Ishikawa (cell line): ENCODE measurements at regions not wholly inside any gene's neighbourhood (a gene's known extent, or its start where the extent isn't known, plus 50 kb on each side); places are given as distances from the start of the nearest gene placed in this dataset.

Experiments used
- CEBPB ChIP-seq: IDR thresholded peaks from 2 replicates; pipeline ENCODE4 v1.6.1; 2012
- CREB1 ChIP-seq: IDR thresholded peaks from 2 replicates; pipeline ENCODE4 v1.6.1; 2012; ENCODE audit warnings: low read depth
- EGR1 ChIP-seq: IDR thresholded peaks from 2 replicates; pipeline ENCODE4 v1.6.1; 2012
- EP300 ChIP-seq: IDR thresholded peaks from 2 replicates; pipeline ENCODE4 v1.6.1; 2012; ENCODE audit warnings: borderline replicate concordance
- FOXM1 ChIP-seq: IDR thresholded peaks from 2 replicates; pipeline ENCODE4 v1.6.1; 2012; ENCODE audit warnings: low read depth, borderline replicate concordance
- MAX ChIP-seq: IDR thresholded peaks from 2 replicates; pipeline ENCODE4 v1.6.1; 2012
- NFIC ChIP-seq: IDR thresholded peaks from 2 replicates; pipeline ENCODE4 v1.6.1; 2012
- RAD21 ChIP-seq: IDR thresholded peaks from 2 replicates; pipeline ENCODE4 v1.6.1; 2012; ENCODE audit warnings: low read depth
- REST ChIP-seq: IDR thresholded peaks from 2 replicates; pipeline ENCODE4 v1.6.1; 2012; ENCODE audit warnings: low read depth, mild to moderate bottlenecking
- TAF1 ChIP-seq: IDR thresholded peaks from 2 replicates; pipeline ENCODE4 v1.6.1; 2012; ENCODE audit warnings: low read depth, mild to moderate bottlenecking
- TCF12 ChIP-seq: IDR thresholded peaks from 2 replicates; pipeline ENCODE4 v1.6.1; 2012; ENCODE audit warnings: low read depth
- TEAD4 ChIP-seq: IDR thresholded peaks from 2 replicates; pipeline ENCODE4 v1.6.1; 2012
- USF1 ChIP-seq: IDR thresholded peaks from 2 replicates; pipeline ENCODE4 v1.6.1; 2012
- YY1 ChIP-seq: IDR thresholded peaks from 2 replicates; pipeline ENCODE4 v1.6.1; 2012; ENCODE audit warnings: low read depth
- ZBTB7A ChIP-seq: IDR thresholded peaks from 2 replicates; pipeline ENCODE4 v1.6.1; 2012; ENCODE audit warnings: low read depth

GRCh38 chr18:65622436-65622835, 128.4 kb upstream of the CDH7 start:
- TF ChIP-seq TCF12 (no peak), USF1 (no peak), ZBTB7A (no peak), FOXM1 (no peak), TAF1 (no peak), EP300 (no peak), EGR1 (no peak), RAD21 (no peak), MAX (no peak), TEAD4 (no peak)

- TF ChIP-seq TCF12 (no peak), REST (no peak)
Observed at GRCh38 chr18:65620076-65620696, 130.6 kb upstream of the CDH7 start.

GRCh38 chr18:65610939-65611338, 139.9 kb upstream of the CDH7 start:
- no peak for TF ChIP-seq NFIC
- no peak for TF ChIP-seq TCF12
- TF ChIP-seq ZBTB7A, result no peak
- TF ChIP-seq YY1, result no peak
- TF ChIP-seq TEAD4, result no peak
- TF ChIP-seq EGR1, result no peak
- TF ChIP-seq RAD21, result no peak
- no peak for TF ChIP-seq CEBPB
- TF ChIP-seq REST, result no peak

- no peak for TF ChIP-seq TAF1
- no peak for TF ChIP-seq MAX
- no peak for TF ChIP-seq CEBPB
- no peak for TF ChIP-seq NFIC
- no peak for TF ChIP-seq YY1
- TF ChIP-seq RAD21, result no peak
- TF ChIP-seq TEAD4, result no peak
- no peak for TF ChIP-seq TCF12
- TF ChIP-seq ZBTB7A, result no peak
- no peak for TF ChIP-seq REST
- no peak for TF ChIP-seq EGR1
- TF ChIP-seq CREB1, result no peak
- no peak for TF ChIP-seq FOXM1
- no peak for TF ChIP-seq EP300
- no peak for TF ChIP-seq USF1
Observed at GRCh38 chr18:65608471-65608870, 142.3 kb upstream of the CDH7 start.

- TF ChIP-seq EP300 (no peak), MAX (no peak), REST (no peak), EGR1 (no peak), TEAD4 (no peak), CEBPB (no peak), USF1 (no peak), ZBTB7A (no peak), NFIC (no peak), CREB1 (no peak)
Observed at GRCh38 chr18:65607161-65607560, 143.7 kb upstream of the CDH7 start.
